Stimulated activated naive CD8-positive, alpha-beta T cell treated with anti-CD3 and anti-CD28 coated beads, Interleukin-15, Interleukin-2, amounts not matched to agents 100 ng/mL and 50 ng/mL, for 24 hours (primary cell): ENCODE measurements at regions not wholly inside any gene's neighbourhood (a gene's known extent, or its start where the extent isn't known, plus 50 kb on each side); places are given as distances from the start of the nearest gene placed in this dataset.

Experiments used
- H3K27ac Mint-ChIP-seq: one replicate; pipeline ENCODE4 v1.8.0; 2021; ENCODE audit warnings: mild to moderate bottlenecking, mixed read lengths
- H3K27me3 Mint-ChIP-seq: one replicate; pipeline ENCODE4 v1.8.0; 2021; ENCODE audit warnings: mixed read lengths
- H3K36me3 Mint-ChIP-seq: one replicate; pipeline ENCODE4 v1.8.0; 2021; ENCODE audit warnings: low read depth, mixed read lengths
- H3K4me1 Mint-ChIP-seq: one replicate; pipeline ENCODE4 v1.8.0; 2021; ENCODE audit warnings: low read depth, mixed read lengths
- H3K4me3 Mint-ChIP-seq: one replicate; pipeline ENCODE4 v1.8.0; 2021; ENCODE audit warnings: mild to moderate bottlenecking, mixed read lengths
- H3K9me3 Mint-ChIP-seq: one replicate; pipeline ENCODE4 v1.8.0; 2021; ENCODE audit warnings: mixed read lengths

DNA sequence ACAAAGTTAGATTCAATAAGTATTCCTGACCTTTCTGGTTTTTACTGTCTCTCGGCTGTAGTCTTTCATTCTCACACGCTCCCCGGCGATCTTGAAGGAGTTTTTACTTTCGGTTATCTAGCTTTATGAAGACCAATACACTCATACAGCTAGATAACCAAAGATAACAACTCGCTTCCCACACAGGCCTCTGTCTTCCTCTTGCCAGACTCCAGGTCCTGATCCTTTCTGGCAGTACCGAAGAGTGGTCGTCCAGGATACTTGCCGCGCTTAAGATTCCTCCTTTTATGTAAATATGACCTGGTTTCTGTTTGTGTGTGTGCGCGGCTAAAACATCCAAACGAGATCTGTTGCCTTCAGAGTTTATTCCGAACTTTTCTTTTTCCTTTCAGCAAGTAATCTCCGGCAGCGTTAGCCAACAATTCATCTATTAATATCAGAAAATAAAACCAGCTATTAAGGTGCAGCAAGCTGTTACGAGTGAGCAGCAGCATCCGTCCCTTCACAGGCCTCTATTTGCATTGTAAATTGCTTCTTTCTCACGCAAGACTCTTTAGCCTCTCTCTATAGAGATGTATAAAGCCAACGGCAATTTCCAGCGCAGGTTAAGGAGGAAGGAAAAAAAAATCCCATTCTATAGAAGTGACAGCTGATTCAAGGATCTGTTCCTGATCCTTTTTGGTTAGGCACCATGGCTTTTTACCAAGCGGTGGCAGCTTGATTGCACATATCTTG, 216.1 kb downstream of the MEF2C start:
- Mint-ChIP-seq H3K4me3 (peak overlapping the region; percentile 88), H3K9me3 (peaks cover 10% of the 10 kb centered on the region), H3K4me1 (peaks cover 22% of the 10 kb centered on the region), H3K27ac (no peak overlapping the region), H3K36me3 (peaks cover 15% of the 10 kb centered on the region), H3K27me3 (peaks cover 94% of the 10 kb centered on the region)

DNA sequence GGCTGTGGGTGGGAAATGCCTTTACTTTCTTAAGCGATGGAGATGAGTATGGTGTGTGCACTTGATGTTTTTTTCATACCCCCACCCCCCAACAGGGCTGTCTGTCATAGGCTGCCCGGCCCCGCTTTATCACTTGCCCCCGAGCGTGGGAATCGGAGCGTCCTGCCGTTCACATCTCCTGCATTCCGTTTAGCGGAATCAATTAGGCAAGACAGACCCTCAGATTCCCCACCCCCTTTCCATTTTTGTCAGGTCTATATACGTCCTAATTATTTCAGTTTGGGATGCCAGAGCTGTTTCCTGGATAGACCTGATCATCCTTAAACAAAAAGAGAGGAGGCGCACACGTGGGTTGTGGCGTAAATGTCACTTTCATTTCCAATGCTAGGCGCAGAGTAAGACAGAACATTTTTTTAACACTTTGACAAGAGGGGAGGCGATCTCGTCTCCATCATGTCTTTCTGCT, 217.2 kb downstream of the MEF2C start:
- Mint-ChIP-seq H3K27ac (no peak overlapping the region), H3K27me3 (peaks cover 91% of the 10 kb centered on the region), H3K36me3 (peaks cover 15% of the 10 kb centered on the region), H3K9me3 (peaks cover 10% of the 10 kb centered on the region), H3K4me3 (peak overlapping the region; percentile 88), H3K4me1 (peaks cover 31% of the 10 kb centered on the region)

DNA sequence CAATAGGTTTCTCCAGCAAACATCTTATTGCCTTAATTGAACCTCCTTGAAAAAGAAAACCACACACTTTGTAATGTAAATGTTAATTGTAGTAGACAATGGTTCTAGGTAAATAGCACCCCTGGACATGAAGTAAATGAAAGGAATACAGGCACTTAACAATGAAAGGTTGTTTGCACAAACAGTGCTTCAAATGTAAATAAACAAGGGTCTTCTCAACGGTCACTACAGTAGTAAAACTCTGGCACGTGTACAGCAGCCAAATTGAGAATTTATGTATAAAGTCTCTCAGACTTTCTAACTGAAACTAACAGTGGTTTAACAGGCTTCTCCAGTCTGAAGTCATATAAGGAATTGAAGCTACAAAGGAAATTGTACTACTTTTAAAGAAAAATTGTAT, 218.3 kb downstream of the MEF2C start:
- H3K36me3 Mint-ChIP-seq: peaks cover 15% of the 10 kb centered on the region
- H3K4me1 Mint-ChIP-seq: peaks cover 35% of the 10 kb centered on the region
- H3K9me3 Mint-ChIP-seq: peaks cover 14% of the 10 kb centered on the region
- no peak overlapping the region for H3K4me3 Mint-ChIP-seq
- peaks cover 88% of the 10 kb centered on the region for H3K27me3 Mint-ChIP-seq
- no peak overlapping the region for H3K27ac Mint-ChIP-seq

DNA sequence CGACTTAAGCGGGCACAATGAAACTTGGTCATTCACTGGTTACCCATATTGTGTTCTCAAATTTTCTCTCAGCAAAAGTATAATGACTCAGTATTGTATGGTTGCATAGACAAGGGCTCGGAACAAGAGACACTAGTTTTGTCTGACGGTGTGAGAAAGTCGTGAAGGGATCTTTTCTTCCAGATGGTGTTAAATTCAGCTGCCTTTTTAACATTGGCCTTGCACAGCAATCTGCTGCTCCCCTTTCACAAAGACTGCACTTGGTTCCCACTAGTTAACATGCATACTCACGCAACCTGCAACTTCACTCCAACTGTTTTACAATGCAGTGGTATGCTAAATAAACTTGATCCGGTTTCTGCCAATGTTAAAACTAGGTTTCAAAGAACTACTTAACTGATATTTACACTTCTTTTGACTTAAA, 219.2 kb downstream of the MEF2C start:
- peaks cover 14% of the 10 kb centered on the region for H3K9me3 Mint-ChIP-seq
- H3K27me3 Mint-ChIP-seq: peaks cover 88% of the 10 kb centered on the region
- H3K27ac Mint-ChIP-seq: no peak overlapping the region
- peaks cover 15% of the 10 kb centered on the region for H3K36me3 Mint-ChIP-seq
- no peak overlapping the region for H3K4me3 Mint-ChIP-seq
- peaks cover 35% of the 10 kb centered on the region for H3K4me1 Mint-ChIP-seq

DNA sequence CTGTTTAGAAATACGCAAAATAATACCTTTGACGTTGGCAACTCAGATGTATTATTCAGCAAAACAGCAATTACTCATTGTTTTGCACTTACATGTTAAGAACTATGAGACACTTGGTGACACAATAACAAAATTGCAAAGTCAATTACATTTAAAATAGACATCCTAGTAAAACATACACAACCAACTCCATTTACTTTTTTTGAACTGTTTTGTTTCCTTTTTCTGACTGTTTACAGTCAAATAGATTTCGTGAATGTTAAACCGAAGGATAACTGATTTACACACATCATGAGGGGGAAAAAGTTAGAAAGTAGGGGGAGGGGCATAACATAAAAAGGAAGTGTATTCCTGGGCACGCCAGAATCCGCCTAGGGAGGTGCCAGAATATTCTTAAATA, 220.1 kb downstream of the MEF2C start:
- peaks cover 86% of the 10 kb centered on the region for H3K27me3 Mint-ChIP-seq
- H3K9me3 Mint-ChIP-seq: peaks cover 10% of the 10 kb centered on the region
- H3K36me3 Mint-ChIP-seq: peaks cover 15% of the 10 kb centered on the region
- H3K4me3 Mint-ChIP-seq: no peak overlapping the region
- H3K4me1 Mint-ChIP-seq: peaks cover 34% of the 10 kb centered on the region
- no peak overlapping the region for H3K27ac Mint-ChIP-seq

DNA sequence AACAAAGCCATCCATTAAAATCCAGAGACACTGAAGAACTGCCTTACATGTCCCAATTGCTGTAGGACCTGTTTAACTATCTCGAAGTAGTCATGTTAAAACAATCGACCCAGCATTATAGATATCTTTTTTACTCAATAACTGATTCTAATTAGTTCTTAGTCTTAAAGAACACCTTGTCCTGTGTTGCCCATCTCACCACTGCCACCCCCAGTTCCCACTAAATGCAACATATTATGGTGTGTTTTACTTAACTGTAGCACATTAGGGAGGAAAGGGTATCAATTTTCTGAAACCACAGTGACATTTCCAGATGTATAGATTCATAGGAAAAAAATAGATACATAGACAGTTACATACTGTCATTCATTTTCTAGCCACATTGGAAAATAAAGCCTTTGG, 221.2 kb downstream of the MEF2C start:
- Mint-ChIP-seq H3K27me3 (peaks cover 77% of the 10 kb centered on the region), H3K9me3 (peaks cover 10% of the 10 kb centered on the region), H3K27ac (no peak overlapping the region), H3K4me1 (peaks cover 24% of the 10 kb centered on the region), H3K36me3 (peaks cover 13% of the 10 kb centered on the region), H3K4me3 (no peak overlapping the region)

DNA sequence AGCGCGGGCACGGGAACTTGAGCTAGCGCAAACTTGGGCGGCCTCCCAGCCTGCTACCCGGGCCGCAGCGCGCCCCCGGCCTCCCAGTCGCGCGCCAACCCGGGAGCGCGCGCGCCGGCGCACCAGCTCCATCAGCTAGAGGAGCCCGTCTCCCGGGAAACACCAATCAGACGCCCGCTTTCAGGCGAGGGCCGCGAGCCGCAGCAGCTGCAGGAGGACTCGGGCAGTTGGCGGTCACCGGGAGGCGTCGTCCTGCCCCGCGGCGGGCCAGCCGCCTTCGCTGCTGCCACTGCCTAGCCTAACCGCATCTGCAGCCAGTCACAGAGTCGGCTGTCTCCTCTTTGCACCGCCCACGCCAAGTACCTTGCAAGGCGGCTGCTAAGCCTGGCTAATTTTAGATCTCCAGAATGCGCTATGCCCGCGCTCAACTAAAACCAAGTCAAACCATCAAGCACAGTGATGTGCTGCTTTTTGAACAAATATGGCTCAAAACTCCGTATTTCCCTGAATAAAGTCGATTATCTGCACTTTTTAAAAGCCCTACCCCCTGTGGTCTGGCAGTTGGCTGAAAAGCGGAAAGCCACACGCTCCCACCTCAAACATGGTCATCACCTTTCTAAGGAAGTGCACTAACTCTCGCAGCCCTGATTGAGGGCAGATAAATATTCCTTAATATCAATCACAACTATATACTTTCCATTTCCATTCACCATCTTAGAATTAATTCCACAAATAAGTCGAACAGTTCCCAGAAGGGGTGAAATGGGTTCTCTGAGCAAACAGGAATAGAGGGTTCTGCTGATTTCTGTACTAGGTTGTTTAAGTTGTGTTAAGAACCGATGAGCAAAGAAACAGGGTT, 221.8 kb downstream of the MEF2C start:
- Mint-ChIP-seq H3K36me3 (peaks cover 7% of the 10 kb centered on the region), H3K27ac (peak overlapping the region; percentile 58), H3K4me1 (peaks cover 17% of the 10 kb centered on the region), H3K4me3 (peak overlapping the region; percentile 71), H3K27me3 (peaks cover 74% of the 10 kb centered on the region), H3K9me3 (peaks cover 10% of the 10 kb centered on the region)

DNA sequence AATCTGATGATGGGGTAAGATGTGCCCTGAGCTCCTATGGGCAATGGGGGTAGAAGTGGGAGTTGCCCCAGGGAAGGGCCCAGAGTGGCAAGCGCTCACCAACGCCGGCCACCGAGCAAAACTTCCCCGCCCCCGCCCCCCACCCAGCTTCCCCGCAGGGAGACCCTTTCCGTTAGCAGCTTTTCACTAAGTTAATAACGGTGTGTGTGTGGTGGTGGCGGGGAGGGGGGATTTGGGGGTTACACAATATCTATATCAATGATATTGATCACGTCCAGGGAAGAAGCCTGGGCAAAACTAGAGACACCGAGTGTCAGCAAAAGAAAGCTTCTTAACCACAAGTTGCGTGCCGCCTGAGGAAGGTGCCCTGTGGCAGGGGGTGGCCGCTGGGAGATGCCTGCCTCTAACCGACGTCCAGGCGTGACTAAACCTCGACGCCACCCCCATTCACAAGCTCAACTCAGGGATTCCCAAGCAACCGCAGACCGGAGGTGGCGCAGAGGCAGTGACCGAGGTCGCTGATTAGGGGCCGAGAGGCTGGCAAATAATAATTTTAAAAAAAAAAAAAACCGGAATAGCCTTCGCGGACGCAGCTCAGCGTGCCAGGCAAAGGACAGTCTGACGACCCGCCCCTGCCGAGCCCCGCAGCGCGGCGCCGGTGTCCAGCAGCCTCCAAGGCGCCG, 222.6 kb downstream of the MEF2C start:
- Mint-ChIP-seq H3K4me1 (peaks cover 13% of the 10 kb centered on the region), H3K27me3 (peaks cover 68% of the 10 kb centered on the region), H3K36me3 (peaks cover 6% of the 10 kb centered on the region), H3K4me3 (peak overlapping the region; percentile 10), H3K27ac (no peak overlapping the region), H3K9me3 (peaks cover 10% of the 10 kb centered on the region)

DNA sequence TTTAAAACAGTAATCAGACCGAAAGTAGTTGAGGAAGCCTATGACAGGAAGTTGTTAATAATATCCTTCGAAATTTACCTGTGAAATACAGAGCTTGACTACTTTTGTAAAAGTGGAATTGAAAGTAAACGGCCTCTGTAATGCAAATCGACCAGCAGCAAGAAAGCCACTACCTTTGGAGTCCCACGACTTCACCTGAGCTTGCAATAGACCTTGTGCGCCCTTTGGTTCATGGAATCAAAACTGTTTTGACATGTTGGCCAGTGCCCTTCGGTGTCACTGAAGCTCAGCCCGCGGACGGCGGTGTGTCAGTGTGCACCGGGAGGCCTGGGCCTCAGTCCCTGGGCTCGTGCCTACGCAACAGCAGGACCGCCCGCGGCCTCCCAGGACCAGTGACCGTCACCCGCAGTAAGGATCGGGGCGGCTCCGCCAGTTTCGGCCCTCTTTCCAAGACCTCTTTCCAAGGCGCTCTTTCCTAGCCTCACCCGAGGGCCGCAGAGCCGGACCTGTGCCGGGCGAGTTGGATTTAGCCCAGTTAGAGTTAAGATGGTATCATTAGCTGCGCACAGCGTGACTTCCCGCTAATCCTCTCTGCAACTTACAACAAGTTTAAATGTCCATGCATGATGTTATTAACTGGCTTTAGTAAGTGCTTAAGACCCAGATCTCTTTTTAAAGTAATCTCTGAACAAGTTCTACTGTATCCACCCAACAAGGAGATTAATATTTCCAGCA, 223.3 kb downstream of the MEF2C start:
- peaks cover 61% of the 10 kb centered on the region for H3K27me3 Mint-ChIP-seq
- H3K36me3 Mint-ChIP-seq: peaks cover 6% of the 10 kb centered on the region
- H3K4me1 Mint-ChIP-seq: peaks cover 13% of the 10 kb centered on the region
- H3K9me3 Mint-ChIP-seq: peaks cover 10% of the 10 kb centered on the region
- H3K4me3 Mint-ChIP-seq: peak overlapping the region; percentile 10
- no peak overlapping the region for H3K27ac Mint-ChIP-seq

DNA sequence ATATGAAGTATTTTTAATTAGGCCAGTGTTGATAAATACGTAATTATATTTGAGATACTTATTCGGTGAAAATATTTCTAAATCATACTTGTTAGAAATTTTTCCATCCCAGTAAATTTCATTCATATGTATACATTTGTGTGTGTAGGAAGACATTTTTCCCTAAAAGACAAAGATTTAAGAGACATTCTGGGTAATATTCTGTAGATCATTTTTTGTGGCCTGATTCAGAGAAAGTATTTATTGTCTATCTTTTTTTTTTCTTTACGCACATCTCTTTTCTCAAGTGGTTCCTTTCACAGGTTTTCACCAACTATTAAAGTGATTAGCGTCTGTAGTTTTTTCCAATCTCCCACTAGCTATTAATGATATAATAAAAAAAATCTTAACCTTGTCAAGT, 224.1 kb downstream of the MEF2C start:
- Mint-ChIP-seq H3K4me3 (no peak overlapping the region), H3K27ac (no peak overlapping the region), H3K36me3 (peaks cover 5% of the 10 kb centered on the region), H3K4me1 (peaks cover 13% of the 10 kb centered on the region), H3K27me3 (peaks cover 58% of the 10 kb centered on the region), H3K9me3 (peaks cover 8% of the 10 kb centered on the region)

DNA sequence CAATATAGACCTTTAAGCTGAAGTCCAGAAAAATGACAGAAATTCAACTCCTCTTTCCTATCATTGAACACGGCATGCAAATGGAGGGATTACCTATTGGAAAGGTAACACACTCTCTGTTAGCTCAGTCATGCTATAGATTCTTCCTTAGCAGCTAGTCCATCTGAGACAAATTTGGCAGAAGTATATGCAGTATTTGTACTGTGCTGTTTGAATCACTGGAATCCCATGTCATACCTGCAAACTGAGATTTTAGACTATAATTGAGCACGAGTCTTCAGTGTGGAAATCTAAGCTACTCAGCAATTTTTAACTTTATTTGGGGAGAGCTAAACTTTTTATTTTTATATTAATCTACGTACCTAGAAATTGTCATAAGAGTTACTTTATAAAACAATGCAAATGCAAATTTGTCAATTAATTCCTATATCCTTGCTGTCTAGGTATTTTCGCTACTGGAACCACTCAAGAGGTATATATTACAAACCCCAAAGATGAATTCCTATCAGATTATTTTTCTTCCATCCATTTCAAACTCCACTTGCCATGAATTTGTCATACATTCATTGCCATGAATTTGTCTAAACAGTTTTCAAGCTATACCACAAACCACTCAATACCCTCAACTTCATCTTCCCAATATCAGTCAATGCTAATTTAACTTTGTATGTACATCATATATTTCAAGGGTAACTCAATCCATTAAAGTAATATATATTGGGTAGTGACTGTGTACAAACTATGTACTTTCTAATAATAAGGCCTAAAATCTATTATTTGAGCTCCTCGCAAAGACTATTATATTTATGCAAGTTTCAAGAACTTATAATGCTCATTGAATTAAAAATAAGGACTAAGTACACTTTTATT, 224.8 kb downstream of the MEF2C start:
- H3K4me1 Mint-ChIP-seq: peaks cover 13% of the 10 kb centered on the region
- H3K27me3 Mint-ChIP-seq: peaks cover 57% of the 10 kb centered on the region
- H3K27ac Mint-ChIP-seq: no peak overlapping the region
- peaks cover 4% of the 10 kb centered on the region for H3K9me3 Mint-ChIP-seq
- no peak overlapping the region for H3K4me3 Mint-ChIP-seq
- no peaks in the 10 kb centered on the region for H3K36me3 Mint-ChIP-seq

DNA sequence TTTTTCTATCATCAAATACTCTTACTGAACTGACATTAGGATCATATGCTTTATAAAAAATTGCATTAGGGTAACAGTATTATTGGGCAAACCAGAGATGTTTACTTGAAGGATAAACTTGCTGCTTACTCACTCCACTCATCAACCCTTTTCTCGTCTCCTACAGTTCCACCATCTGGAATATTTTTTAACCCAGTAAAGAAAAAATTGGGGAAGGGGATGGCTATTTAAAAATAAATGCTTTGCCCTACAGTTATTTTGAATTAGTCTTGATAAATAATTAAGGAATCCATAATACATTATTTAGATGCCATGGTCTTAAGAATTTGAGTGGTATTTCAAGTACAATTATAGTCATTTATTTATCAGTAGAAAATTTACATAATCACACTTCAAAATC, 225.8 kb downstream of the MEF2C start:
- Mint-ChIP-seq H3K27me3 (peaks cover 52% of the 10 kb centered on the region), H3K9me3 (peaks cover 4% of the 10 kb centered on the region), H3K36me3 (no peaks in the 10 kb centered on the region), H3K4me3 (no peak overlapping the region), H3K4me1 (peaks cover 13% of the 10 kb centered on the region), H3K27ac (no peak overlapping the region)

DNA sequence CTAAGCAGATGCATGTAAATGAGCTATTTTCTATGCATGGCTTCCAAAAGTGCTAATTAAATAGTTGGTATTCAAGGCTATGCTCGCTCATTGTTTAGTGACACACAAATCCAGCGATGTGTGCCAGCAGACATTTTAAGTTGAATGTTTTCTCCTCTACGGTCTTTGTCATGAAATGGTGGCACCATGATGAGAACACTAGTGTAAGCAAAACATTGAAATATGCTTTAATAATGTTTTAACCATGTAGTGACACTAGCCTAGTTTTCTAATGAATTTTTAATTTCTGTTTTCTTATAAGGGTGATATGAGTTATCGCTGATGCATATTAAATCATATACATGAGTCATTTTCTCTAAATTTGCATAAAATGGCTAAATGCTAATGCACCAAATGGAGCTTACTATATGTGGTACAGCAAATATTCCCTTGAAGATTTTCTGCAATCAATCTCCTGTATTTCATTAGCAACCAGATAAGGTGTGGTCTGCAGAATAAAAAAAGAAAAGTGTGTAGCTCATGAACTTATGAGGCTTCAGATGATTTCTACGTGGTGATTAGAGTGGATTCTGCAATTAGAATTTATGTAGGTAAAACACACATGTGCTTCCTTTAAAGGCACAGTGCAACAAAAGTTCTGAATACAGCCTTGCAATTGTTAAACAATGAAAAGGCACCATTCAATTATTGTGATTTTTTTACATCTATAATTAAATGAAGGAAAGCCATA, 226.6 kb downstream of the MEF2C start:
- Mint-ChIP-seq H3K36me3 (no peaks in the 10 kb centered on the region), H3K9me3 (peaks cover 4% of the 10 kb centered on the region), H3K27me3 (peaks cover 52% of the 10 kb centered on the region), H3K4me3 (no peak overlapping the region), H3K4me1 (peaks cover 7% of the 10 kb centered on the region), H3K27ac (no peak overlapping the region)
